Panc1 (cell line): ENCODE measurements at regions not wholly inside any gene's neighbourhood (a gene's known extent, or its start where the extent isn't known, plus 50 kb on each side); places are given as distances from the start of the nearest gene placed in this dataset.

ENCODE experiments used
- ATAC-seq: fragments of 200-7000 bp; cut with Tn5 transposase; 2 replicates; pipeline ENCODE4 v1.9.1; 2020; ENCODE audit warnings: mild to moderate bottlenecking, moderate library complexity
- BruUV-seq: library from RNA; stranded (reverse); fragments of 400-500 nt; replicated peaks from 2 replicates; lab custom pipeline; 2021; lab: Mats Ljungman, UMichigan
- CTCF ChIA-PET: fragments of 300-600 bp; sonication (Branson Sonifier 250); formaldehyde crosslinking; loops from one replicate; lab custom pipeline; 2022; ENCODE audit warnings: antibody characterized with exemption; lab: Charles Lee
- POLR2A ChIA-PET: fragments of 300-600 bp; sonication (Branson Sonifier 250); formaldehyde crosslinking; loops from one replicate; lab custom pipeline; 2022; ENCODE audit warnings: antibody characterized with exemption; lab: Charles Lee
- DNase-seq: peaks from one replicate; pipeline ENCODE4 v3.0.0-alpha.2; 2010; ENCODE audit warnings: low read depth, low spot score
- H3K27ac ChIP-seq: 2 replicates; pipeline ENCODE4 v1.5.1; 2011; ENCODE audit warnings: mild to moderate bottlenecking, low read length, inconsistent platforms
- H3K27me3 ChIP-seq: fragments of 200-500 bp; sonication (Bioruptor generic); 2 replicates; pipeline ENCODE4 v1.6.0; 2014; ENCODE audit warnings: low read length, inconsistent platforms; ENCODE audit not compliant: control insufficient read depth, insufficient read depth
- H3K36me3 ChIP-seq: fragments of 200-500 bp; sonication (Bioruptor generic); 2 replicates; pipeline ENCODE4 v1.5.1; 2014; ENCODE audit warnings: inconsistent platforms, mild to moderate bottlenecking, low read length, moderate library complexity; ENCODE audit not compliant: control insufficient read depth, insufficient read depth
- H3K4me1 ChIP-seq: 2 replicates; pipeline ENCODE4 v1.5.1; 2011; ENCODE audit warnings: inconsistent platforms, mild to moderate bottlenecking, low read length, moderate library complexity; ENCODE audit not compliant: control insufficient read depth, insufficient read depth
- H3K4me3 ChIP-seq, 2 experiments: 2 replicates each; pipeline ENCODE4 v1.5.1; 2011 to 2012; ENCODE audit warnings: low read depth in 2 of 2, low read length in 2 of 2, mild to moderate bottlenecking in 2 of 2, inconsistent platforms in 1 of 2, moderate library complexity in 1 of 2
- H3K9me3 ChIP-seq: fragments of 200-500 bp; sonication (Bioruptor generic); 2 replicates; pipeline ENCODE4 v1.5.1; 2014; ENCODE audit warnings: low read depth, mild to moderate bottlenecking, inconsistent platforms, low read length, moderate library complexity; ENCODE audit not compliant: control insufficient read depth, insufficient read depth
- POLR2AphosphoS5 ChIP-seq: IDR thresholded peaks from 2 replicates; pipeline ENCODE4 v1.6.1; 2012; ENCODE audit warnings: mild to moderate bottlenecking, low read depth, low read length, moderate library complexity
- SIN3A ChIP-seq: IDR thresholded peaks from 2 replicates; pipeline ENCODE4 v1.6.1; 2012; ENCODE audit warnings: low read depth, mild to moderate bottlenecking, low read length, moderate library complexity, borderline replicate concordance; ENCODE audit not compliant: insufficient read depth
- TCF7L2 ChIP-seq: IDR thresholded peaks from 2 replicates; pipeline ENCODE4 v1.6.1; 2011; ENCODE audit warnings: mild to moderate bottlenecking, low read depth, low read length, inconsistent platforms
- in situ Hi-C: cut with HindIII; loops from 2 replicates; pipeline ENCODE4 v1.10.0; 2016; ENCODE audit warnings: low sequenced_read_pairs, low pct_unique_long_range_greater_than_20kb
- intact Hi-C: fragments of 100-400 bp; cut with micrococcal nuclease; formaldehyde crosslinking; loops from one replicate; pipeline ENCODE4 v1.10.0; 2022; ENCODE audit not compliant: unreplicated experiment
- TF ChIP-seq, protein P1 (sequence below): fragments of 450-650 bp; IDR thresholded peaks from 2 replicates; pipeline ENCODE4 v1.5.1; 2017; ENCODE audit warnings: mild to moderate bottlenecking
- TF ChIP-seq, protein P2 (sequence below), 2 experiments: IDR thresholded peaks; 2 replicates each; pipeline ENCODE4 v1.6.1; 2011 to 2012; ENCODE audit warnings: low read depth in 2 of 2, control low read depth in 1 of 2, low read length in 1 of 2, mild to moderate bottlenecking in 1 of 2, moderate library complexity in 1 of 2; ENCODE audit not compliant: insufficient read depth in 1 of 2

DNA sequence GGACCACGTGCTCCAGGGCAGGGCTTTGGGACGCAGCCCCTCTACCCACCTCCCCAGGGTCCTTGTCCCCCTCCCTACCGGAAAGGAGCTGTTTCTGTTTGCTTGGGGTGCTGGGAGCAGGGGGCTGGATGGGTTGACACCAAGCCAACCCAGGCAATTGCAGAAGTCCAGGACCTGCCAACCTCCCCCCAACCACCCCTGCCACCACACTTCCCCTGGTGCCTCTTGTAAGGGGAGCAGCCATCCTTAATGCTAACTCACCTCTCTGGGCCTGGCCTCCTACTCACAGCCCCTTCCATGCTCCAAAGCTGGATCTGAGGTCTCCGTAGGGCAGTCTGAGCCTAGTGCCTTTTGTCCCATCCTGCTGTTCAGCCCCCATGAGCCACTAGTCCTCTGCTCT is 631.9 kb downstream of the BCOR start:
- ChIA-PET CTCF (no interaction called here), POLR2A (no interaction called here)
- ATAC-seq (no peak), DNase-seq (no peak)
- TF ChIP-seq, protein P1, sequence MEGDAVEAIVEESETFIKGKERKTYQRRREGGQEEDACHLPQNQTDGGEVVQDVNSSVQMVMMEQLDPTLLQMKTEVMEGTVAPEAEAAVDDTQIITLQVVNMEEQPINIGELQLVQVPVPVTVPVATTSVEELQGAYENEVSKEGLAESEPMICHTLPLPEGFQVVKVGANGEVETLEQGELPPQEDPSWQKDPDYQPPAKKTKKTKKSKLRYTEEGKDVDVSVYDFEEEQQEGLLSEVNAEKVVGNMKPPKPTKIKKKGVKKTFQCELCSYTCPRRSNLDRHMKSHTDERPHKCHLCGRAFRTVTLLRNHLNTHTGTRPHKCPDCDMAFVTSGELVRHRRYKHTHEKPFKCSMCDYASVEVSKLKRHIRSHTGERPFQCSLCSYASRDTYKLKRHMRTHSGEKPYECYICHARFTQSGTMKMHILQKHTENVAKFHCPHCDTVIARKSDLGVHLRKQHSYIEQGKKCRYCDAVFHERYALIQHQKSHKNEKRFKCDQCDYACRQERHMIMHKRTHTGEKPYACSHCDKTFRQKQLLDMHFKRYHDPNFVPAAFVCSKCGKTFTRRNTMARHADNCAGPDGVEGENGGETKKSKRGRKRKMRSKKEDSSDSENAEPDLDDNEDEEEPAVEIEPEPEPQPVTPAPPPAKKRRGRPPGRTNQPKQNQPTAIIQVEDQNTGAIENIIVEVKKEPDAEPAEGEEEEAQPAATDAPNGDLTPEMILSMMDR: no peak
- TF ChIP-seq SIN3A (no peak), TCF7L2 (no peak), POLR2AphosphoS5 (no peak)
- TF ChIP-seq, protein P2, sequence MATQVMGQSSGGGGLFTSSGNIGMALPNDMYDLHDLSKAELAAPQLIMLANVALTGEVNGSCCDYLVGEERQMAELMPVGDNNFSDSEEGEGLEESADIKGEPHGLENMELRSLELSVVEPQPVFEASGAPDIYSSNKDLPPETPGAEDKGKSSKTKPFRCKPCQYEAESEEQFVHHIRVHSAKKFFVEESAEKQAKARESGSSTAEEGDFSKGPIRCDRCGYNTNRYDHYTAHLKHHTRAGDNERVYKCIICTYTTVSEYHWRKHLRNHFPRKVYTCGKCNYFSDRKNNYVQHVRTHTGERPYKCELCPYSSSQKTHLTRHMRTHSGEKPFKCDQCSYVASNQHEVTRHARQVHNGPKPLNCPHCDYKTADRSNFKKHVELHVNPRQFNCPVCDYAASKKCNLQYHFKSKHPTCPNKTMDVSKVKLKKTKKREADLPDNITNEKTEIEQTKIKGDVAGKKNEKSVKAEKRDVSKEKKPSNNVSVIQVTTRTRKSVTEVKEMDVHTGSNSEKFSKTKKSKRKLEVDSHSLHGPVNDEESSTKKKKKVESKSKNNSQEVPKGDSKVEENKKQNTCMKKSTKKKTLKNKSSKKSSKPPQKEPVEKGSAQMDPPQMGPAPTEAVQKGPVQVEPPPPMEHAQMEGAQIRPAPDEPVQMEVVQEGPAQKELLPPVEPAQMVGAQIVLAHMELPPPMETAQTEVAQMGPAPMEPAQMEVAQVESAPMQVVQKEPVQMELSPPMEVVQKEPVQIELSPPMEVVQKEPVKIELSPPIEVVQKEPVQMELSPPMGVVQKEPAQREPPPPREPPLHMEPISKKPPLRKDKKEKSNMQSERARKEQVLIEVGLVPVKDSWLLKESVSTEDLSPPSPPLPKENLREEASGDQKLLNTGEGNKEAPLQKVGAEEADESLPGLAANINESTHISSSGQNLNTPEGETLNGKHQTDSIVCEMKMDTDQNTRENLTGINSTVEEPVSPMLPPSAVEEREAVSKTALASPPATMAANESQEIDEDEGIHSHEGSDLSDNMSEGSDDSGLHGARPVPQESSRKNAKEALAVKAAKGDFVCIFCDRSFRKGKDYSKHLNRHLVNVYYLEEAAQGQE (IDR thresholded peaks at IDR 0.05; ENCODE audit: insufficient read depth in 1 of 2, low read depth in 2 of 2, low read length in 1 of 2): no peak
- Histone ChIP-seq H3K27ac (no peak overlapping the region), H3K4me1 (no peaks in the 10 kb centered on the region), H3K4me3 (no peak overlapping the region), H3K9me3 (no peaks in the 10 kb centered on the region), H3K27me3 (no peaks in the 10 kb centered on the region), H3K36me3 (no peaks in the 10 kb centered on the region)
- no TSS peak for BruUV-seq
- intact Hi-C loops: no loop called here
- in situ Hi-C loops: no loop called here

GRCh38 chrX:39469126-39469525 is 628.6 kb downstream of the BCOR start:
- Histone ChIP-seq H3K4me3 (no peak overlapping the region), H3K4me1 (no peaks in the 10 kb centered on the region), H3K9me3 (no peaks in the 10 kb centered on the region), H3K27me3 (no peaks in the 10 kb centered on the region), H3K36me3 (no peaks in the 10 kb centered on the region), H3K27ac (no peak overlapping the region)
- intact Hi-C loops (no loop called here), in situ Hi-C loops (no loop called here)
- no peak for TF ChIP-seq POLR2AphosphoS5
- TF ChIP-seq, protein P2 (IDR thresholded peaks at IDR 0.05; ENCODE audit: insufficient read depth in 1 of 2, low read depth in 2 of 2, low read length in 1 of 2): no peak
- TF ChIP-seq TCF7L2: no peak
- TF ChIP-seq, protein P1: no peak
- no peak for TF ChIP-seq SIN3A
- BruUV-seq: no TSS peak
- ChIA-PET POLR2A (no interaction called here), CTCF (no interaction called here)
- ATAC-seq: no peak
- no peak for DNase-seq
